SK-N-SH treated with all-trans-retinoic acid at 6 μM for 48 hours (cell line): ENCODE measurements at regions not wholly inside any gene's neighbourhood (a gene's known extent, or its start where the extent isn't known, plus 50 kb on each side); places are given as distances from the start of the nearest gene placed in this dataset.

ENCODE experiments used
- ATAC-seq: fragments of 200-7000 bp; cut with Tn5 transposase; 3 replicates; pipeline ENCODE4 v1.9.1; 2020; ENCODE audit warnings: mild to moderate bottlenecking, moderate library complexity
- ARNTL ChIP-seq: fragments of 450-650 bp; formaldehyde crosslinking; IDR thresholded peaks from 2 replicates; pipeline ENCODE4 v1.5.0; 2020; ENCODE audit warnings: low read depth, mild to moderate bottlenecking, moderate library complexity, borderline replicate concordance
- BACH2 ChIP-seq: fragments of 250-450 bp; sonication (Bioruptor Pico); IDR thresholded peaks from 2 replicates; pipeline ENCODE4 v1.9.0; 2021; ENCODE audit warnings: mild to moderate bottlenecking, borderline replicate concordance
- CSDC2 ChIP-seq: fragments of 250-450 bp; sonication (Bioruptor Pico); IDR thresholded peaks from 2 replicates; pipeline ENCODE4 v1.5.0; 2020; ENCODE audit warnings: mild to moderate bottlenecking, moderate library complexity
- CSRNP3 ChIP-seq: fragments of 250-450 bp; sonication (Bioruptor Pico); IDR thresholded peaks from 2 replicates; pipeline ENCODE4 v1.5.1; 2021; ENCODE audit warnings: mild to moderate bottlenecking, moderate library complexity
- ESRRG ChIP-seq: fragments of 250-450 bp; sonication (Bioruptor Pico); IDR thresholded peaks from 2 replicates; pipeline ENCODE4 v1.6.1; 2021; ENCODE audit warnings: mild to moderate bottlenecking
- GLIS3 ChIP-seq: fragments of 250-450 bp; sonication (Bioruptor Pico); IDR thresholded peaks from 2 replicates; pipeline ENCODE4 v1.5.0; 2020; ENCODE audit warnings: mild to moderate bottlenecking, moderate library complexity
- ISL1 ChIP-seq: fragments of 250-450 bp; sonication (Bioruptor Pico); IDR thresholded peaks from 2 replicates; pipeline ENCODE4 v2.1.2; 2022; ENCODE audit warnings: mild to moderate bottlenecking, moderate library complexity
- OSR1 ChIP-seq: fragments of 250-450 bp; sonication (Bioruptor Pico); IDR thresholded peaks from 2 replicates; pipeline ENCODE4 v1.8.0; 2022; ENCODE audit warnings: moderate library complexity, mild to moderate bottlenecking, inconsistent platforms
- POU6F1 ChIP-seq: fragments of 250-450 bp; sonication (Bioruptor Pico); IDR thresholded peaks from 2 replicates; pipeline ENCODE4 v1.8.0; 2021; ENCODE audit warnings: low read depth, mild to moderate bottlenecking, moderate library complexity, borderline replicate concordance
- PPARA ChIP-seq: fragments of 250-450 bp; sonication (Bioruptor Pico); IDR thresholded peaks from 2 replicates; pipeline ENCODE4 v1.5.0; 2020; ENCODE audit warnings: mild to moderate bottlenecking, borderline replicate concordance
- RARB ChIP-seq: fragments of 250-450 bp; sonication (Bioruptor Pico); IDR thresholded peaks from 2 replicates; pipeline ENCODE4 v1.8.0; 2021; ENCODE audit warnings: mild to moderate bottlenecking, moderate library complexity
- SNAI2 ChIP-seq: fragments of 250-450 bp; sonication (Bioruptor Pico); IDR thresholded peaks from 2 replicates; pipeline ENCODE4 v1.5.0; 2020; ENCODE audit warnings: mild to moderate bottlenecking, moderate library complexity
- TCF4 ChIP-seq: fragments of 250-450 bp; sonication (Bioruptor Pico); IDR thresholded peaks from 2 replicates; pipeline ENCODE4 v1.8.0; 2021; ENCODE audit warnings: mild to moderate bottlenecking, moderate library complexity, borderline replicate concordance
- TOX ChIP-seq: fragments of 250-450 bp; sonication (Bioruptor Pico); IDR thresholded peaks from 2 replicates; pipeline ENCODE4 v1.8.0; 2021; ENCODE audit warnings: mild to moderate bottlenecking, moderate library complexity, borderline replicate concordance
- ZC3H10 ChIP-seq: fragments of 250-450 bp; sonication (Bioruptor Pico); IDR thresholded peaks from 2 replicates; pipeline ENCODE4 v1.5.1; 2021; ENCODE audit warnings: mild to moderate bottlenecking, moderate library complexity
- ZFP3 ChIP-seq: fragments of 250-450 bp; sonication (Bioruptor Pico); IDR thresholded peaks from 2 replicates; pipeline ENCODE4 v1.5.0; 2020; ENCODE audit warnings: mild to moderate bottlenecking, moderate library complexity
- ZFP30 ChIP-seq: fragments of 450-650 bp; formaldehyde crosslinking; IDR thresholded peaks from 2 replicates; pipeline ENCODE4 v1.5.0; 2022; ENCODE audit warnings: mild to moderate bottlenecking, moderate library complexity
- ZNF565 ChIP-seq: fragments of 450-650 bp; formaldehyde crosslinking; conservative IDR thresholded peaks from 2 replicates; pipeline ENCODE4 v1.5.0; 2020; ENCODE audit warnings: low read depth, mild to moderate bottlenecking, moderate library complexity
- ZNF8 ChIP-seq: fragments of 450-650 bp; formaldehyde crosslinking; IDR thresholded peaks from 2 replicates; pipeline ENCODE4 v1.5.0; 2020; ENCODE audit warnings: mild to moderate bottlenecking, moderate library complexity
- TF ChIP-seq, protein P1 (sequence below): fragments of 250-450 bp; sonication (Bioruptor Pico); IDR thresholded peaks from 2 replicates; pipeline ENCODE4 v1.8.0; 2020; ENCODE audit warnings: mild to moderate bottlenecking, moderate library complexity, borderline replicate concordance
- TF ChIP-seq, protein P2 (sequence below): fragments of 250-450 bp; sonication (Bioruptor Pico); IDR thresholded peaks from 2 replicates; pipeline ENCODE4 v1.5.1; 2020; ENCODE audit warnings: low read depth, mild to moderate bottlenecking, moderate library complexity
- TF ChIP-seq, protein P3 (sequence below): fragments of 250-450 bp; sonication (Bioruptor Pico); IDR thresholded peaks from 2 replicates; pipeline ENCODE4 v1.5.0; 2020; ENCODE audit warnings: mild to moderate bottlenecking, moderate library complexity

GRCh38 chr15:69951256-69951897, 146.3 kb downstream of the TLE3 start:
- no peak for ATAC-seq
- TF ChIP-seq GLIS3 (CRISPR knock-in tag): no peak

DNA sequence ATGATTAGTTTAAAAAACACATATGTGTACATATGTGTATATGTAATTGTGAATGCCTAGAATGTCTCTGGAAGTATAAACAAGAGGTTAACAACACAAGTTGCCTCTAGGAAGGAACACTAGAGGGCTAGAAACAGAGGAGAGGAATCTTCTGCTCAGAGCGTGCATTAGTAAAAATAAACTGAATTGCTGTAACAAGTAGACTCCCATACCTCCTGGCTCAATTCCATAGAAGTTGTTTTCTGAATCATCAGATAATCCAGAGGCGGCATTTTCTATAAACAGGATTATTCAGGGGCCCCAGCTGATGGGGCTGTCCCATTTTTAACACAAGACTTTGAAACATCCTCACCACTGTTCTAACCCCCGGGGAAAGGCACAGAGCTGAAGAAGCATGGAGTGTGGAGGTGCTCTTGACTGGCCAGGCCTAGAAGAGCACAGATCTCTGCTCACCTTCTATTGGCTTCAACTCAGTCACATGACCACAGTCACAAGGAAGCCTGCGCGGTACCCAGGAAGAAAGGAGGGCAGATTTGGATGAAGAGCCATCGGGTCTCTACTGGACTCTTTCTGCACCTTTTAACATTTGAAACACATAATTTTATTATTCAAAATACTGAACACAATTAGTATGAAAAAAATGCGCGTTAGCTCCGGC, 145.7 kb downstream of the TLE3 start:
- ATAC-seq: no peak
- no peak for TF ChIP-seq ISL1
- TF ChIP-seq RARB (CRISPR knock-in tag): no peak
- no peak for TF ChIP-seq ZC3H10 (CRISPR knock-in tag)
- TF ChIP-seq TOX (CRISPR knock-in tag): no peak
- TF ChIP-seq SNAI2: no peak
- TF ChIP-seq ZFP3 (CRISPR knock-in tag): no peak
- TF ChIP-seq, protein P1, sequence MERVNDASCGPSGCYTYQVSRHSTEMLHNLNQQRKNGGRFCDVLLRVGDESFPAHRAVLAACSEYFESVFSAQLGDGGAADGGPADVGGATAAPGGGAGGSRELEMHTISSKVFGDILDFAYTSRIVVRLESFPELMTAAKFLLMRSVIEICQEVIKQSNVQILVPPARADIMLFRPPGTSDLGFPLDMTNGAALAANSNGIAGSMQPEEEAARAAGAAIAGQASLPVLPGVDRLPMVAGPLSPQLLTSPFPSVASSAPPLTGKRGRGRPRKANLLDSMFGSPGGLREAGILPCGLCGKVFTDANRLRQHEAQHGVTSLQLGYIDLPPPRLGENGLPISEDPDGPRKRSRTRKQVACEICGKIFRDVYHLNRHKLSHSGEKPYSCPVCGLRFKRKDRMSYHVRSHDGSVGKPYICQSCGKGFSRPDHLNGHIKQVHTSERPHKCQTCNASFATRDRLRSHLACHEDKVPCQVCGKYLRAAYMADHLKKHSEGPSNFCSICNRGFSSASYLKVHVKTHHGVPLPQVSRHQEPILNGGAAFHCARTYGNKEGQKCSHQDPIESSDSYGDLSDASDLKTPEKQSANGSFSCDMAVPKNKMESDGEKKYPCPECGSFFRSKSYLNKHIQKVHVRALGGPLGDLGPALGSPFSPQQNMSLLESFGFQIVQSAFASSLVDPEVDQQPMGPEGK (CRISPR knock-in tag): no peak
- no peak for TF ChIP-seq ZFP30 (CRISPR knock-in tag)
- TF ChIP-seq, protein P2, sequence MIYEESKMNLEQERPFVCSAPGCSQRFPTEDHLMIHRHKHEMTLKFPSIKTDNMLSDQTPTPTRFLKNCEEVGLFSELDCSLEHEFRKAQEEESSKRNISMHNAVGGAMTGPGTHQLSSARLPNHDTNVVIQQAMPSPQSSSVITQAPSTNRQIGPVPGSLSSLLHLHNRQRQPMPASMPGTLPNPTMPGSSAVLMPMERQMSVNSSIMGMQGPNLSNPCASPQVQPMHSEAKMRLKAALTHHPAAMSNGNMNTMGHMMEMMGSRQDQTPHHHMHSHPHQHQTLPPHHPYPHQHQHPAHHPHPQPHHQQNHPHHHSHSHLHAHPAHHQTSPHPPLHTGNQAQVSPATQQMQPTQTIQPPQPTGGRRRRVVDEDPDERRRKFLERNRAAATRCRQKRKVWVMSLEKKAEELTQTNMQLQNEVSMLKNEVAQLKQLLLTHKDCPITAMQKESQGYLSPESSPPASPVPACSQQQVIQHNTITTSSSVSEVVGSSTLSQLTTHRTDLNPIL (CRISPR knock-in tag): no peak
- TF ChIP-seq ZNF8 (CRISPR knock-in tag): no peak
- no peak for TF ChIP-seq TCF4 (CRISPR knock-in tag)
- no peak for TF ChIP-seq CSRNP3
- no peak for TF ChIP-seq GLIS3 (CRISPR knock-in tag)
- TF ChIP-seq ARNTL (CRISPR knock-in tag): no peak
- no peak for TF ChIP-seq CSDC2 (CRISPR knock-in tag)

DNA sequence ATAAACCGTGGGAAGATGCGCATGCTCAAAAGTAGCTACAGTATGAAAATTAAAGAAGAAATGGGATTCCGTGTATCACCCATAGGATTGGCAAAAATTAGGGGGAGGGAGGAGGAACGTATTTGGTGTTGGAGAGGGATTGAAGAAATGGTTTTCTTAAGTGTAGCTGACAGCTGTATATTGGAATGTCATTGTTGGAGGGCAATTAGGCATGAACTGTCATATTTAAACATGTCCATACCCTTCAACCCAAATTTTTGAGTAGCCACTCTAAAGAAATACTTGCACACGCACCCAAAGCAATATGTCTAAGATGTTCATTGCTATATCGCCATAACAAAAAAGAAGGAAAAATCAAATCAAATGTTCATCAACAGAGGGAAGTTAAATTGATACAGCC, 144.7 kb downstream of the TLE3 start:
- no peak for ATAC-seq
- TF ChIP-seq ZFP30 (CRISPR knock-in tag) (no peak), ISL1 (no peak), BACH2 (CRISPR knock-in tag) (no peak), CSDC2 (CRISPR knock-in tag) (no peak), TOX (CRISPR knock-in tag) (no peak), OSR1 (CRISPR knock-in tag) (no peak), ARNTL (CRISPR knock-in tag) (no peak), SNAI2 (no peak), ZC3H10 (CRISPR knock-in tag) (no peak)
- TF ChIP-seq, protein P1 (CRISPR knock-in tag): no peak
- TF ChIP-seq, all 23 proteins: peak for 0

DNA sequence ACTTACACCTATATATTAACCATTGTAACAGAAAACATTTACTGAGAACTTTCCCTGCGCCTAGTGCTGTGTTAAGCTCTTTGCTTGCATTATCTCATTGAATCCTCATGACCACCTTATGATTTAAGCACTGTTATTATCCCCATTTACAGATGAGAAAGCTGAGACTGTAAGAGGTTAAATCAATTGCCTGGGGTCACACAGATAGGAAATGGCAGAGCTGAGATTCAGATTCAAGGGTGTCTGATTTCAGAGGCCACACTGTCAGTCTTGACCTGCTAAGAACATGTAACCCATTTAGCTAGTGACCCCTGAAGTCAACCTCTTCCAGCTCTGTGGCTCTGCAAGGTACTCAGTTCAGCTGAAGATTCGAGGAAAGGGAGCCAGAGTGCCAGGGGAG, 143.9 kb downstream of the TLE3 start:
- TF ChIP-seq ESRRG (CRISPR knock-in tag): no peak
- no peak for TF ChIP-seq PPARA (CRISPR knock-in tag)
- no peak for ATAC-seq

DNA sequence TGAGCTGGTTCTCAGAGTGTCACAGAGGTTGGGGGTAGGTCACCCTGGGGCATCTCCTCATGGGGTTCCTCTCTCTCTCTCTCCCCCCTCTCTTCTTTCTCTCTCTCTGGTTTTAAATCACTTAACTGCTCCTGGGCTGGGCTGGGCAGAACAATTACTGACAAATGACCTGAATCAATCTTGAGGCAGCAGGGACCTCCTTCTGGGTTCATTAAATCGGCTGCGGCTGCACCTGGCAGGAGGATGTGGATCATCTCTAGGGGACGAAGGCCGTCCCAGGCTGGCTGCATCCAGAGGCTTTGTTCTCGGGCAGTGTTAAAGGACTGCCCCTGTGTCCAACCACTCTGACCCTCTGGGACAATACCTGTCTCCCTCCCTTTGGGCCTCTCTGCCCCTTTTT, 143.1 kb downstream of the TLE3 start:
- ATAC-seq: no peak
- TF ChIP-seq, protein P3, sequence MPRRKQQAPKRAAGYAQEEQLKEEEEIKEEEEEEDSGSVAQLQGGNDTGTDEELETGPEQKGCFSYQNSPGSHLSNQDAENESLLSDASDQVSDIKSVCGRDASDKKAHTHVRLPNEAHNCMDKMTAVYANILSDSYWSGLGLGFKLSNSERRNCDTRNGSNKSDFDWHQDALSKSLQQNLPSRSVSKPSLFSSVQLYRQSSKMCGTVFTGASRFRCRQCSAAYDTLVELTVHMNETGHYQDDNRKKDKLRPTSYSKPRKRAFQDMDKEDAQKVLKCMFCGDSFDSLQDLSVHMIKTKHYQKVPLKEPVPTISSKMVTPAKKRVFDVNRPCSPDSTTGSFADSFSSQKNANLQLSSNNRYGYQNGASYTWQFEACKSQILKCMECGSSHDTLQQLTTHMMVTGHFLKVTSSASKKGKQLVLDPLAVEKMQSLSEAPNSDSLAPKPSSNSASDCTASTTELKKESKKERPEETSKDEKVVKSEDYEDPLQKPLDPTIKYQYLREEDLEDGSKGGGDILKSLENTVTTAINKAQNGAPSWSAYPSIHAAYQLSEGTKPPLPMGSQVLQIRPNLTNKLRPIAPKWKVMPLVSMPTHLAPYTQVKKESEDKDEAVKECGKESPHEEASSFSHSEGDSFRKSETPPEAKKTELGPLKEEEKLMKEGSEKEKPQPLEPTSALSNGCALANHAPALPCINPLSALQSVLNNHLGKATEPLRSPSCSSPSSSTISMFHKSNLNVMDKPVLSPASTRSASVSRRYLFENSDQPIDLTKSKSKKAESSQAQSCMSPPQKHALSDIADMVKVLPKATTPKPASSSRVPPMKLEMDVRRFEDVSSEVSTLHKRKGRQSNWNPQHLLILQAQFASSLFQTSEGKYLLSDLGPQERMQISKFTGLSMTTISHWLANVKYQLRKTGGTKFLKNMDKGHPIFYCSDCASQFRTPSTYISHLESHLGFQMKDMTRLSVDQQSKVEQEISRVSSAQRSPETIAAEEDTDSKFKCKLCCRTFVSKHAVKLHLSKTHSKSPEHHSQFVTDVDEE: no peak
- TF ChIP-seq ISL1 (no peak), ESRRG (CRISPR knock-in tag) (no peak), ZNF565 (CRISPR knock-in tag) (no peak), POU6F1 (CRISPR knock-in tag) (no peak), ARNTL (CRISPR knock-in tag) (no peak)
